ENCODE measurements at regions not wholly inside any gene's neighbourhood (a gene's known extent, or its start where the extent isn't known, plus 50 kb on each side); places are given as distances from the start of the nearest gene placed in this dataset.
A peak's percentile ranks its signal among the peaks of the same experiment; 100 is the strongest.

DNA sequence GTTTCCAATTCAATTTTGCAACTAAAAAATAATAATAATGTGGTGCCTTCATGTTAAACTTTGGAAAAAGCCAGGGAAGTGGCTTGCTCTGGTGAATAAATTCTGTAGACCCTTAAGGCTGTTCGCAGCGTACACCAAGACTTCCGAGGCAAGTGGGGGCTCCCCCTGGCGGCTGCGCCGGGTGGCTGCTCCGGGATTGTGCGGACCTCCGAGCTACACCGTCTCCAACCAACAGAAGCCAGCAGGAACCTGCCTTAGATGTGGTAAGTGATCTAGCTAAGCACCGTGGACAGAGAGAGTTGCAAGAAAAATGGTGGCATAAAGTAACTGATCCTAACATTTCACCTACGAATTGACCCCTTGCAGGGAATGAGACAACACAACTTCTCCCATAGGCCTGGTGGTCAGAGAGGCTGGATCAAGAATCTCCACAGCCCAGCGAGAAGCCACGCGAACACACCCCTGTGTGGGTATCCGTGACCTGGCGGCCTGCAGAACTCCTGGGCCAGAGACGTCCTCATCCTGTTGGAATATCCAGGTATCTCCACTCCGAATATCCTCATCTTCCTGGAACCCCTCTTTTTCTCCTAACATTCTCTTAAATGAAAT is 69.6 kb downstream of the TBXT start:
- Mint-ChIP-seq H3K9me3 (ENCODE audit: unreplicated experiment) (peaks cover 15% of the 10 kb centered on the region), H3K27me3 (ENCODE audit: unreplicated experiment) (no peaks in the 10 kb centered on the region), H3K4me3 (ENCODE audit: unreplicated experiment) (no peak overlapping the region), H3K4me1 (ENCODE audit: unreplicated experiment) (no peaks in the 10 kb centered on the region), H3K27ac (ENCODE audit: unreplicated experiment) (no peak overlapping the region), H3K36me3 (ENCODE audit: low read depth, unreplicated experiment) (peaks cover 7% of the 10 kb centered on the region)
- TF ChIP-seq, protein P1, sequence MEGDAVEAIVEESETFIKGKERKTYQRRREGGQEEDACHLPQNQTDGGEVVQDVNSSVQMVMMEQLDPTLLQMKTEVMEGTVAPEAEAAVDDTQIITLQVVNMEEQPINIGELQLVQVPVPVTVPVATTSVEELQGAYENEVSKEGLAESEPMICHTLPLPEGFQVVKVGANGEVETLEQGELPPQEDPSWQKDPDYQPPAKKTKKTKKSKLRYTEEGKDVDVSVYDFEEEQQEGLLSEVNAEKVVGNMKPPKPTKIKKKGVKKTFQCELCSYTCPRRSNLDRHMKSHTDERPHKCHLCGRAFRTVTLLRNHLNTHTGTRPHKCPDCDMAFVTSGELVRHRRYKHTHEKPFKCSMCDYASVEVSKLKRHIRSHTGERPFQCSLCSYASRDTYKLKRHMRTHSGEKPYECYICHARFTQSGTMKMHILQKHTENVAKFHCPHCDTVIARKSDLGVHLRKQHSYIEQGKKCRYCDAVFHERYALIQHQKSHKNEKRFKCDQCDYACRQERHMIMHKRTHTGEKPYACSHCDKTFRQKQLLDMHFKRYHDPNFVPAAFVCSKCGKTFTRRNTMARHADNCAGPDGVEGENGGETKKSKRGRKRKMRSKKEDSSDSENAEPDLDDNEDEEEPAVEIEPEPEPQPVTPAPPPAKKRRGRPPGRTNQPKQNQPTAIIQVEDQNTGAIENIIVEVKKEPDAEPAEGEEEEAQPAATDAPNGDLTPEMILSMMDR (IDR thresholded peaks at IDR 0.05; ENCODE audit: unreplicated experiment) = peak; percentile 89
- peak; percentile 92 for DNase-seq (ENCODE audit: low spot score)

DNA sequence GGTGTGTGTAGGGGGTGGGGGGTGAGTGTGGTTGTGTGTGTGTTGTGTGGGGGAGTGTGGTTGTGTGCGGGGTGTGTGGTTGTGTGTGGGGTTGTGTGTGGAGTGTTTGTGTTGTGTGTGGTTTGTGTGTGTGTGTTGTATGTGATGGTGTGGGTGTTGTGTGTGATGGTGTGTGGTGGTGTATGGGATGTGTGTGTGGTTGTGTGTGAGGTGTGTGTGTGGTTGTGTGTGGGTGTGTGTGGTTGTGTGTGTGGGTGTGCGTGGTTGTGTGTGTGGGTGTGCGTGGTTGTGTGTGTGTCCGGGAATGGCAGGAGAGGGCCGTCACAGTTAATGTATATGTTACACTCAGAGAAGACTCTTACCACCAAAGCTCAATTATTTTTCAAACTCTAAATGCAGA is 79.8 kb downstream of the TBXT start:
- Mint-ChIP-seq H3K9me3 (ENCODE audit: unreplicated experiment) (no peaks in the 10 kb centered on the region), H3K27ac (ENCODE audit: unreplicated experiment) (no peak overlapping the region), H3K4me1 (ENCODE audit: unreplicated experiment) (no peaks in the 10 kb centered on the region), H3K36me3 (ENCODE audit: low read depth, unreplicated experiment) (no peaks in the 10 kb centered on the region), H3K4me3 (ENCODE audit: unreplicated experiment) (no peak overlapping the region), H3K27me3 (ENCODE audit: unreplicated experiment) (peaks cover 4% of the 10 kb centered on the region)
- no peak for DNase-seq (ENCODE audit: low spot score)
- TF ChIP-seq, protein P1 (IDR thresholded peaks at IDR 0.05; ENCODE audit: unreplicated experiment) = no peak

DNA sequence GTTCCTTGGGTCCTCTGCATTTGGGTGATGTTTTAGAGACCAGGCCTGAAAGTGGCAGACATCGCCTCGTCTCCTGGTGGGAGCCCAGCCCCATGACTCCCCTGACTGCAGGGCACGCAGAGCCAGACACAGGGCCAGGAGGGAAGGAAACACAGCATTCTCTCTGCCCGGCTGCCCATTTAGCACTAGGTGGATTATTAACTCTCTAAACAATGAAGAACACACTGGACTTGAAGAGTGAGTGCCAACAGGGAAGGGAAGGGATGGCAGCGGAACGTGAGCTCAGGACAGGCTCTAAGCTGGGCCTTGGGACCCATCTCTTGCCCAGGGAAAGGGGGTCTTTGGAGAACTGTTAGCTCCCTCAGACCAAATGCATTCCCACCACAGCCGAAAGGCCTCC is 80.4 kb downstream of the TBXT start:
- no peak for DNase-seq (ENCODE audit: low spot score)
- Mint-ChIP-seq H3K27me3 (ENCODE audit: unreplicated experiment) (peaks cover 4% of the 10 kb centered on the region), H3K4me1 (ENCODE audit: unreplicated experiment) (no peaks in the 10 kb centered on the region), H3K27ac (ENCODE audit: unreplicated experiment) (no peak overlapping the region), H3K4me3 (ENCODE audit: unreplicated experiment) (no peak overlapping the region), H3K36me3 (ENCODE audit: low read depth, unreplicated experiment) (no peaks in the 10 kb centered on the region), H3K9me3 (ENCODE audit: unreplicated experiment) (no peaks in the 10 kb centered on the region)
- TF ChIP-seq, protein P1 (IDR thresholded peaks at IDR 0.05; ENCODE audit: unreplicated experiment) = no peak

DNA sequence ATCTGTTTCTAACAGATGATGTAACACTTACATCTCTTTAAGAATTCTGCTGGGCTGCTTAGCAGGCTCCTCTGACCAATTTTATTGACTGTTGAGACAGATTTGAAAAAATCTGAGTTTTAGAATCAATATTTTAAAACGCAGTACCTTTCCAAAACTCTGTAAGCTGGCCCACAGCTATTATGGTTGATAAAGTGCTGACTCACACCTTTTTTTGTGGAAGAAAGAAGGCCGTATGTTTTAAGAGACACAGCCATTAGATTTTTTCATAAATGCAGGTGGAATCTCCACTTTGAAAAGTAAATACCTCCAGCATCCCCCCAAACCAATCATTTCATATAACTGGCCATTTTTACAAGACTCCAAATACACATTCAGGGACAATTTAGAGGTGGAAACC is 82.2 kb downstream of the TBXT start:
- H3K27ac Mint-ChIP-seq (ENCODE audit: unreplicated experiment) = no peak overlapping the region
- TF ChIP-seq, protein P1 (IDR thresholded peaks at IDR 0.05; ENCODE audit: unreplicated experiment) = no peak

DNA sequence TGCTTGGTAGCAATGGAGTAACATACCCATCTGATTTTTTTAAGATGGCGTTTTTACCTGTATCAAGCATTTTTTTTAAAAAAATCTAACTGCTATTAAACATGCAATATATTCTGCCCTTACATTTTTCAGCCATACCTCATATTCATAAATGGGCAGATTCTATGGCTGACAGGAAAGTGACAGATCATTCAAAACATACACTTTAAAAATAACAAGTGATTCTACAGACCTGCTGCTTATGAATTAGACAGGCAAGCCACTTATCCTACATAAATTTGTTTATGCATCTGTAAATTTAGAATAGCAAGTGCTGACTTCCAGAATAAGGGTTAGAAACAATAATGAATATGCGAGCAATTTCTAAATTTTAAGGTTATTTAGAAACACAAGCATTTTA is 82.7 kb downstream of the TBXT start:
- DNase-seq (ENCODE audit: low spot score) = no peak
- Mint-ChIP-seq H3K27me3 (ENCODE audit: unreplicated experiment) (peaks cover 2% of the 10 kb centered on the region), H3K36me3 (ENCODE audit: low read depth, unreplicated experiment) (no peaks in the 10 kb centered on the region)

More for the DNA sequence above, 82.2 kb downstream of the TBXT start:
- H3K4me1 Mint-ChIP-seq (ENCODE audit: unreplicated experiment) = no peaks in the 10 kb centered on the region
- no peak overlapping the region for H3K4me3 Mint-ChIP-seq (ENCODE audit: unreplicated experiment)
- peaks cover 2% of the 10 kb centered on the region for H3K27me3 Mint-ChIP-seq (ENCODE audit: unreplicated experiment)
- H3K36me3 Mint-ChIP-seq (ENCODE audit: low read depth, unreplicated experiment) = no peaks in the 10 kb centered on the region
- H3K9me3 Mint-ChIP-seq (ENCODE audit: unreplicated experiment) = no peaks in the 10 kb centered on the region
- no peak for DNase-seq (ENCODE audit: low spot score)

More for the DNA sequence above, 82.7 kb downstream of the TBXT start:
- TF ChIP-seq, protein P1 (IDR thresholded peaks at IDR 0.05; ENCODE audit: unreplicated experiment) = no peak
- Mint-ChIP-seq H3K27ac (ENCODE audit: unreplicated experiment) (no peak overlapping the region), H3K9me3 (ENCODE audit: unreplicated experiment) (no peaks in the 10 kb centered on the region), H3K4me3 (ENCODE audit: unreplicated experiment) (no peak overlapping the region), H3K4me1 (ENCODE audit: unreplicated experiment) (no peaks in the 10 kb centered on the region)

All from endothelial cell (in vitro differentiated cells).